RKO (cell line): ENCODE measurements at regions not wholly inside any gene's neighbourhood (a gene's known extent, or its start where the extent isn't known, plus 50 kb on each side); places are given as distances from the start of the nearest gene placed in this dataset.

Source experiments
- DNase-seq: peaks from one replicate; pipeline ENCODE4 v3.0.0-alpha.2; 2016; ENCODE audit warnings: low spot score

GRCh38 chrX:42094218-42094617, 170.9 kb upstream of the CASK start:
- DNase-seq, result no peak

GRCh38 chrX:42093756-42094155, 170.4 kb upstream of the CASK start:
- no peak for DNase-seq

GRCh38 chrX:42090395-42090794, 167.0 kb upstream of the CASK start:
- no peak for DNase-seq

GRCh38 chrX:42089031-42089430, 165.7 kb upstream of the CASK start:
- DNase-seq, result no peak

DNA sequence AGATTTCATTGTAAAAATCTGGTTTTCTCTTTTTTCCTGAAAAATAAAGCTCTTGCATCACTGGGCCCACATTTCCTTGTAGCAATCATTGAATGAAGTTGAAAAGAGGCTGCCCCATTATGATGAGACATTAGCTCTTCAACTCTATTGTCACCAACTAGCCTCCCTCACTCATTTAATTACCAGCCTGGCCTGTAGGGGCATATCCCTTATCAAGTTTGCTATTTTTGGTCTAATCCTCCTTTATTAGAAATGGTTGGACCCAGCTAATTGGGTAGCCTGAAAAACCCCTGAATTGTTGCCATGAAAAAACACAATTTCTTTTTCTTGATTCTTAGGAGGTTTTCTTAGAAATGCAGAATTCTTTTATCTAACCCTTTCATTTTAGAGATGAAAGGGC, 164.6 kb upstream of the CASK start:
- peak; percentile 3 for DNase-seq

GRCh38 chrX:42085836-42086235, 162.5 kb upstream of the CASK start:
- no peak for DNase-seq

DNA sequence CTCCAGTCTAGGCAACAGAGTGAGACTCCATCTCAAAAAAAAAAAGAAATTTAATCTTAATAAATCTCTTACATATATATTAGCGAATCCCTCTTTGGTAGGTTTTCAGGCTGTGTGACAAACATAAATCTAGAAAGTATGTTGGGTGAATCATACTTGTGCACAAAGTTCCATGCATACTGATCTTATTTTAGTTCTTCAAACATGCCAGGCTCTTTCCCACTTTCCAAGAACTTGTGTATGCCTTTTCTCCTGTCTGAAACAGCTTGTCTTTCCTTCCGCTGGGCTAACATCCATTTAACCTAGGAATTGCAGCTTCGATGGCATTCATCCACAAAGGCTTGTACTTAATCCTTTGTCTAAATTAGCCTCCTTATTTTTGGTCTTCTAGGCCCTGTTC, 156.6 kb upstream of the CASK start:
- no peak for DNase-seq

- no peak for DNase-seq
These were observed 154.3 kb upstream of the CASK start for GRCh38 chrX:42077675-42078074.

- DNase-seq, result no peak
These were observed 151.7 kb upstream of the CASK start for GRCh38 chrX:42075032-42075431.

GRCh38 chrX:42073448-42073847, 150.1 kb upstream of the CASK start:
- no peak for DNase-seq

DNA sequence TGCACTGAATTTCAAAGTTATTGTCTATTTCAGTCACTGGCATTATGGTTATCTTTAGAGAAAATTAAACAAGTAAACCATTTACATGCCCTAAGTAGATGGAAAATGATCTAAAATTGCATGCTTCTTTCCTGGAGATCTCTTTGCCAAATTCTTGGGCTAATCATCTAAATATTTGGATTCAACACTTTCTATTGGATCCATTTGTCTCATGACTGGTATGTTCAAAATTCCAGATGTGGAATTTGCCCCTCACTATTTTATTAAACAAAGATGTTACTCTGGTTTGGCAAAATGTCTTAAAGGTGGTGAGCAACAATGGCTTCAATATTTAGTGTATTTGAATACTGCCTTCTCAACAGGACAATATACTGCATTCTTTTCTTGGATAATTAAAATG, 147.5 kb upstream of the CASK start:
- no peak for DNase-seq

GRCh38 chrX:42054256-42054655, 130.9 kb upstream of the CASK start:
- no peak for DNase-seq

DNA sequence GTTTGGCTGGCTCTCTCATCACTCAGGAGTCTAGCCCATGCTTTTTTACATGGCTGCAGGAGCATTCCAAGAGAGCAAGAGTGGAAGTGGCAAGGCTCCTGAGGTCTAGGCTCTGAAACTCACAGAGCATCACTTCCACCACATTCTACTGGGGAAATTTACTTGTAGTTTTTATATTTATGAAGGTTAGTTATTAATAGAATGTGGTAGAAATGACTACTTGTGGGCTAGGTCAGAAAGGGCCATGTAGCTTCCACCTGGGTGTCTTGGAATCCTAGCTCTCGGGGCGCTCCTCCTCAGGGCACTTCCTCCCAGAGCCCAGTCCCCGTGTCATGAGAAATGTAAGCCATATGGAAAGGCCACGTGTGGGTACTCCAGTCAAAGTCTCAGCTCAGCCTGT, 127.0 kb upstream of the CASK start:
- DNase-seq, result no peak

- no peak for DNase-seq
These were observed 124.5 kb upstream of the CASK start for GRCh38 chrX:42047886-42048285.

- DNase-seq, result no peak
These were observed 104.8 kb upstream of the CASK start for GRCh38 chrX:42028109-42028508.

- DNase-seq, result no peak
These were observed 104.1 kb upstream of the CASK start for GRCh38 chrX:42027367-42028000.

GRCh38 chrX:42025861-42026260, 102.5 kb upstream of the CASK start:
- no peak for DNase-seq

GRCh38 chrX:42023122-42023521, 99.8 kb upstream of the CASK start:
- no peak for DNase-seq

DNA sequence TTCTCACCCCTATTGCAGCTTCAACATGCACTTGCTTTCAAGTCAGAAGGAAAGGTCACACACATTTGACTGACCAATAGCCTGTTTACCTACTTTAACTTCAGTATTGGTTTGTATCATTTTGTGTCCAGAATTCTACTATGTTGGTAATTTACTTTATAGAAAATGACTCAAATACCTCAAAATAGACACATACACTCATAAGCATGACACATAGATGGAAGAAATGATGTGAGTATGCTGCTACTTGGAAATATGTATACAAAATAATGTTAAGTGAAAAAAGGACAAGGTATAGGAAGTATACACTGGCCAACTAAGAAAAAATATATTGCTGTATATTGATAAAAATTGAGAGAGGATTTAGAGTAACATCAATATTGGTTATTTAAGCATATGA, 98.8 kb upstream of the CASK start:
- no peak for DNase-seq

GRCh38 chrX:42021058-42021457, 97.7 kb upstream of the CASK start:
- DNase-seq, result no peak

DNA sequence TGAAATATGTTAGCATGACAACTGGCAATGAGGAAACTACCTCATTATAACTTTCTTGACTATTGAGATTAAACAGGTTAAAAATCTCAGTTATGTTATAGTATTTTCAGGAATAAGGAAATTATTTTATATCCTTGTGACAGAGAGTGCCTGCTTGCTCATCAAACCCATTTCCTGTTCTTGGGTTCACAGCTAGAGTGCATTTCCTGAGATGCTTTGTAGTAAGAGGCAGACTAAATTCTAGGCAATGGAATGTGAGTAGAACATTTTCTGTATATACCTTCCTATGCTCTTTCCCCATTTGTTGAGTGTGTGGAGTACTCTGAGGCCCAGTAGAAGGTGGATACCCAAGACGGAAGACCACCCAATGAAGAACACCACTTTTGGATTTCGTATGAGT, 96.9 kb upstream of the CASK start:
- DNase-seq, result no peak

GRCh38 chrX:42017971-42018370, 94.6 kb upstream of the CASK start:
- DNase-seq, result no peak

- no peak for DNase-seq
These were observed 77.5 kb upstream of the CASK start for GRCh38 chrX:42000836-42001235.

DNA sequence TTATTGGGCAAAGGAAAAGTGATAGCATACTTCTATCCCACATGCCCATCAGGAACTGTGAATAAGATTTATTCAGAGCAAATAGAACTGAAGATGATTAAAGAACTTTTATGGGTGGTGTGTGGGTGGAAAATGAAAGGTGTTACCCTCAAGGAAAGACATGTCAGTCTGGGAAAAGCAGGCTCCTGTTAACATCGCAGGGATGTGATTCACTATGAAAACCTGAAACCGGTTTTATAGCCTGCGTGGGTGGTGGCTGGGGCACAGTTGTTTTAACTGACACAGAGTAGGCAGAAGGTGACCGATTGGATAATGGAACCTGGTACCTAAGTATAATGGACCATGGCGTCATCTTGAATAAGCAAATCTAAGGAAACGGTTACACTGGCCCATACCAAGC, 61.3 kb upstream of the CASK start:
- DNase-seq, result peak; percentile 31

DNA sequence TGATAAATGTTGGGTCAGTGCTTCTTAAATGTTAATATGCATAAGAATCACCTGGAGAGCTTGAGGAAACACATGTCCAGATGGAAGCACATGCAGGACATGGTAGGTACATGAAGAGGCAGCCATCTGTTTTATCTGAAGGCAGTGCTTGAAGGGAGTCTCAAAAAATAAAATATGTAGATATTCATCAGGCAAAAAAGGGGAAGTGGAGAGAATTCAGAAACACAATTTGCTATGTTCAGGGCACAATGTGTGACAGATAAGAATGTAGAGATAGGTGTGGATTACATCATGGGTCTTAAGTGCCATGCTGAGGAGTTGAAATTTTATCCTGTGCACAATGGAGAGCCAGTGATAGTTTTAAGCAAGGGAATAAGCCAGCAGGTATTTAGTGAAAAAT, 59.6 kb upstream of the CASK start:
- DNase-seq, result no peak
